PFSK-1 (cell line): ENCODE measurements at regions not wholly inside any gene's neighbourhood (a gene's known extent, or its start where the extent isn't known, plus 50 kb on each side); places are given as distances from the start of the nearest gene placed in this dataset.

Source experiments
- FOXP2 ChIP-seq: optimal IDR thresholded peaks from 2 replicates; pipeline ENCODE3; 2011; ENCODE audit warnings: borderline replicate concordance, control low read depth, inconsistent platforms; ENCODE audit not compliant: insufficient read depth; ENCODE audit errors: extremely low read length, extremely low read depth
- POLR2AphosphoS5 ChIP-seq: IDR thresholded peaks from 2 replicates; pipeline ENCODE4 v1.6.1; 2012; ENCODE audit warnings: low read depth, mild to moderate bottlenecking, control low read depth, low read length, moderate library complexity
- SIN3A ChIP-seq: IDR thresholded peaks from 2 replicates; pipeline ENCODE4 v1.6.1; 2012; ENCODE audit warnings: mild to moderate bottlenecking, low read length, moderate library complexity, borderline replicate concordance; ENCODE audit not compliant: insufficient read depth
- TAF1 ChIP-seq: IDR thresholded peaks from 2 replicates; pipeline ENCODE4 v1.6.1; 2012; ENCODE audit warnings: low read length, control low read depth, borderline replicate concordance; ENCODE audit not compliant: insufficient read depth
- TF ChIP-seq, protein P1 (sequence below), 2 experiments: IDR thresholded peaks; 2 replicates each; pipeline versions ENCODE4 v1.6.1 to v1.8.0; 2011 to 2012; ENCODE audit warnings: low read depth in 2 of 2, low read length in 2 of 2, control low read depth in 1 of 2, inconsistent platforms in 1 of 2, mild to moderate bottlenecking in 1 of 2, moderate library complexity in 1 of 2; ENCODE audit not compliant: insufficient read depth in 1 of 2

GRCh38 chrX:38891641-38892413 lies 90.6 kb downstream of the MID1IP1 start:
- TF ChIP-seq POLR2AphosphoS5 (no peak), SIN3A (no peak), FOXP2 (no peak), TAF1 (no peak)
- TF ChIP-seq, protein P1, sequence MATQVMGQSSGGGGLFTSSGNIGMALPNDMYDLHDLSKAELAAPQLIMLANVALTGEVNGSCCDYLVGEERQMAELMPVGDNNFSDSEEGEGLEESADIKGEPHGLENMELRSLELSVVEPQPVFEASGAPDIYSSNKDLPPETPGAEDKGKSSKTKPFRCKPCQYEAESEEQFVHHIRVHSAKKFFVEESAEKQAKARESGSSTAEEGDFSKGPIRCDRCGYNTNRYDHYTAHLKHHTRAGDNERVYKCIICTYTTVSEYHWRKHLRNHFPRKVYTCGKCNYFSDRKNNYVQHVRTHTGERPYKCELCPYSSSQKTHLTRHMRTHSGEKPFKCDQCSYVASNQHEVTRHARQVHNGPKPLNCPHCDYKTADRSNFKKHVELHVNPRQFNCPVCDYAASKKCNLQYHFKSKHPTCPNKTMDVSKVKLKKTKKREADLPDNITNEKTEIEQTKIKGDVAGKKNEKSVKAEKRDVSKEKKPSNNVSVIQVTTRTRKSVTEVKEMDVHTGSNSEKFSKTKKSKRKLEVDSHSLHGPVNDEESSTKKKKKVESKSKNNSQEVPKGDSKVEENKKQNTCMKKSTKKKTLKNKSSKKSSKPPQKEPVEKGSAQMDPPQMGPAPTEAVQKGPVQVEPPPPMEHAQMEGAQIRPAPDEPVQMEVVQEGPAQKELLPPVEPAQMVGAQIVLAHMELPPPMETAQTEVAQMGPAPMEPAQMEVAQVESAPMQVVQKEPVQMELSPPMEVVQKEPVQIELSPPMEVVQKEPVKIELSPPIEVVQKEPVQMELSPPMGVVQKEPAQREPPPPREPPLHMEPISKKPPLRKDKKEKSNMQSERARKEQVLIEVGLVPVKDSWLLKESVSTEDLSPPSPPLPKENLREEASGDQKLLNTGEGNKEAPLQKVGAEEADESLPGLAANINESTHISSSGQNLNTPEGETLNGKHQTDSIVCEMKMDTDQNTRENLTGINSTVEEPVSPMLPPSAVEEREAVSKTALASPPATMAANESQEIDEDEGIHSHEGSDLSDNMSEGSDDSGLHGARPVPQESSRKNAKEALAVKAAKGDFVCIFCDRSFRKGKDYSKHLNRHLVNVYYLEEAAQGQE (IDR thresholded peaks at IDR 0.05; ENCODE audit: insufficient read depth in 1 of 2, low read depth in 2 of 2, low read length in 2 of 2), result no peak

DNA sequence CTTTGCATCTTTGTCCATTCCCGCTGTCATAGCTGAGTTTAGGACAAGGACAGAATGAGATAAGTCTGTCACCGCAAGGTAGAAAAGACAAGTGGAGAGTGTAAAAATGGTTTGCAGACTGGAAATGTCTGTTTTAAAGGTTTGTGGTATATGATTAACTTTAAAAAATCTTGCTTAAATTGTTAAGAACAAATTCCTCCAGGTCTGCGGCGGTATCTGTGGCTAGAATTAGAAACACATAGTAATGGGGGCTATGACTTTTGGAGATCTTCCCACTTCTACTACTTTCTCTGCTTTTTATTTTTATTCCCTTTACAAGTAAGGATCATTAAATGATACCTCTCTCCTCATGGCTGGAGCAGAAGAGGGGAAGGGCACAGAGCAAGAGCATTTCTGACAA lies 92.2 kb downstream of the MID1IP1 start:
- no peak for TF ChIP-seq FOXP2
- TF ChIP-seq POLR2AphosphoS5, result no peak
- TF ChIP-seq TAF1, result no peak
- TF ChIP-seq, protein P1 (IDR thresholded peaks at IDR 0.05; ENCODE audit: insufficient read depth in 1 of 2, low read depth in 2 of 2, low read length in 2 of 2), result no peak
- TF ChIP-seq SIN3A, result no peak

- no peak for TF ChIP-seq SIN3A
- TF ChIP-seq, protein P1 (IDR thresholded peaks at IDR 0.05; ENCODE audit: insufficient read depth in 1 of 2, low read depth in 2 of 2, low read length in 2 of 2), result no peak
- TF ChIP-seq POLR2AphosphoS5, result no peak
- TF ChIP-seq FOXP2, result no peak
- no peak for TF ChIP-seq TAF1
Measured at GRCh38 chrX:38895775-38896174, 94.5 kb downstream of the MID1IP1 start.

- TF ChIP-seq POLR2AphosphoS5 (no peak), SIN3A (no peak), FOXP2 (no peak), TAF1 (no peak)
- TF ChIP-seq, protein P1 (IDR thresholded peaks at IDR 0.05; ENCODE audit: insufficient read depth in 1 of 2, low read depth in 2 of 2, low read length in 2 of 2), result no peak
Measured at GRCh38 chrX:38896724-38897298, 95.6 kb downstream of the MID1IP1 start.
